K562 (cell line): ENCODE measurements at regions not wholly inside any gene's neighbourhood (a gene's known extent, or its start where the extent isn't known, plus 50 kb on each side); places are given as distances from the start of the nearest gene placed in this dataset.

Source experiments
- ATAC-seq: fragments of 200-7000 bp; cut with Tn5 transposase; 3 replicates; pipeline ENCODE4 v1.9.1; 2020; ENCODE audit warnings: moderate library complexity
- BruUV-seq: library from RNA; stranded (reverse); fragments of 400-500 nt; replicated peaks from 2 replicates; lab custom pipeline; 2021; lab: Mats Ljungman, UMichigan
- CTCF ChIA-PET: fragments of 300-600 bp; formaldehyde crosslinking; extraction: SDS; loops from one replicate; lab custom pipeline; 2021; ENCODE audit warnings: low intra/inter-chr PET ratio; lab: Yijun Ruan, JAX
- POLR2A ChIA-PET: fragments of 300-600, 350-650 bp; sonication (Branson Sonifier 250); formaldehyde crosslinking; extraction: SDS; loops from one replicate; lab custom pipeline; 2021; ENCODE audit warnings: antibody characterized with exemption, inconsistent platforms; lab: Yijun Ruan, JAX
- DNase-seq, 4 experiments: peaks; one replicate each; pipeline versions ENCODE4 v3.0.0 to v3.0.0-alpha.2; 2011 to 2018; ENCODE audit warnings: low spot score in 3 of 4, mixed read lengths in 3 of 4; ENCODE audit errors: extremely low read depth in 1 of 4
- FAIRE-seq: peaks from 2 replicates; lab custom pipeline; 2011; peaks lifted over from hg19 to GRCh38; lab: Jason Lieb, UNC
- H2AFZ ChIP-seq: 2 replicates; pipeline ENCODE4 v1.6.0; 2011; ENCODE audit warnings: low read depth, low read length, control low read depth, inconsistent platforms
- H3K27ac ChIP-seq: fragments of 200-600 bp; 3 replicates; pipeline ENCODE4 v1.8.0; 2011; ENCODE audit warnings: low read depth, mild to moderate bottlenecking, control low read depth, inconsistent platforms, low read length, moderate library complexity, mixed read lengths; ENCODE audit errors: extremely low read depth
- H3K27me3 ChIP-seq, 2 experiments: fragments of 300-600 bp in 1 of 2; 2 replicates in 1 of 2; 3 replicates in 1 of 2; pipeline versions ENCODE4 v1.6.0 to v1.8.0; 2011; ENCODE audit warnings: inconsistent platforms in 2 of 2, low read length in 2 of 2, mild to moderate bottlenecking in 1 of 2, mixed read lengths in 1 of 2, moderate library complexity in 1 of 2; ENCODE audit not compliant: control insufficient read depth in 2 of 2, insufficient read depth in 2 of 2
- H3K36me3 ChIP-seq: fragments of 300-600 bp; 3 replicates; pipeline ENCODE4 v1.8.0; 2011; ENCODE audit warnings: mild to moderate bottlenecking, low read length, inconsistent platforms; ENCODE audit not compliant: control insufficient read depth, insufficient read depth
- H3K4me1 ChIP-seq, 2 experiments: fragments of 200-600 bp in 1 of 2; replicated peaks in 1 of 2; 2 replicates in 1 of 2; 3 replicates in 1 of 2; pipeline versions ENCODE4 v1.5.1 to v1.8.0; 2011; ENCODE audit warnings: inconsistent platforms in 2 of 2, low read length in 2 of 2, mild to moderate bottlenecking in 1 of 2, mixed read lengths in 1 of 2, moderate library complexity in 1 of 2; ENCODE audit not compliant: control insufficient read depth in 2 of 2, insufficient read depth in 2 of 2
- H3K4me2 ChIP-seq: 2 replicates; pipeline ENCODE4 v1.6.1; 2011; ENCODE audit warnings: low read length, control low read depth, inconsistent platforms, mixed read lengths; ENCODE audit not compliant: insufficient read depth
- H3K4me3 ChIP-seq: fragments of 200-600 bp; sonication (generic), shearing (Covaris generic); 2 replicates; pipeline ENCODE4 v1.5.1; 2016; ENCODE audit warnings: control low read depth, inconsistent platforms
- H3K79me2 ChIP-seq: fragments of 200-600 bp; 3 replicates; pipeline ENCODE4 v1.8.0; 2011; ENCODE audit warnings: low read length, inconsistent platforms; ENCODE audit not compliant: control insufficient read depth, insufficient read depth
- H3K9ac ChIP-seq, 2 experiments: 2 replicates each; pipeline versions ENCODE4 v1.6.0 to v1.6.1; 2011; ENCODE audit warnings: low read depth in 2 of 2, low read length in 2 of 2, control low read depth in 1 of 2, inconsistent platforms in 1 of 2, mild to moderate bottlenecking in 1 of 2, mixed read lengths in 1 of 2; ENCODE audit not compliant: insufficient read depth in 1 of 2
- H3K9me1 ChIP-seq: one replicate; pipeline ENCODE4 v1.6.0; 2011; ENCODE audit warnings: inconsistent platforms, mild to moderate bottlenecking, low read length, moderate library complexity; ENCODE audit not compliant: control insufficient read depth, insufficient read depth
- H3K9me3 ChIP-seq: replicated peaks from 2 replicates; pipeline ENCODE4 v1.5.1; 2011; ENCODE audit warnings: low read depth, low read length, inconsistent platforms; ENCODE audit not compliant: control insufficient read depth, insufficient read depth
- H4K20me1 ChIP-seq: replicated peaks from 2 replicates; pipeline ENCODE4 v1.6.1; 2011; ENCODE audit warnings: low read length, inconsistent platforms, mixed read lengths; ENCODE audit not compliant: control insufficient read depth, insufficient read depth
- ATF3 ChIP-seq, 2 experiments: fragments of 450-650 bp in 1 of 2; sonication (generic) in 1 of 2; formaldehyde crosslinking in 1 of 2; IDR thresholded peaks in 1 of 2; conservative IDR thresholded peaks in 1 of 2; 2 replicates each; pipeline versions ENCODE4 v1.6.1 to v1.8.1; 2016 to 2023; ENCODE audit warnings: mild to moderate bottlenecking in 2 of 2, moderate library complexity in 2 of 2, inconsistent platforms in 1 of 2, missing genetic modification reagents in 1 of 2
- CREBBP ChIP-seq: IDR thresholded peaks from one replicate; pipeline ENCODE4 v1.6.1; 2012; ENCODE audit warnings: low read depth, mild to moderate bottlenecking, control low read depth, inconsistent platforms, low read length
- HSF4 ChIP-seq: fragments of 250-450 bp; sonication (Bioruptor Pico); IDR thresholded peaks from 2 replicates; pipeline ENCODE4 v2.1.2; 2022; ENCODE audit warnings: mild to moderate bottlenecking, moderate library complexity, borderline replicate concordance
- NFXL1 ChIP-seq: fragments of 450-650 bp; formaldehyde crosslinking; IDR thresholded peaks from 2 replicates; pipeline ENCODE4 v1.4.0; 2021; ENCODE audit warnings: mild to moderate bottlenecking
- PCBP2 ChIP-seq: fragments of 200-400 bp; formaldehyde crosslinking; IDR thresholded peaks from 2 replicates; pipeline ENCODE4 v1.6.1; 2018; ENCODE audit warnings: low read length, low read depth, mild to moderate bottlenecking, moderate library complexity; ENCODE audit not compliant: poor library complexity, severe bottlenecking
- RAD21 ChIP-seq, 2 experiments: fragments of 250-450 bp in 1 of 2; fragments of 450-650 bp in 1 of 2; sonication (Bioruptor Pico) in 1 of 2; formaldehyde crosslinking in 1 of 2; IDR thresholded peaks in 1 of 2; conservative IDR thresholded peaks in 1 of 2; 2 replicates each; pipeline versions ENCODE4 v1.4.0 to v1.8.0; 2020 to 2022; ENCODE audit warnings: mild to moderate bottlenecking in 2 of 2, moderate library complexity in 1 of 2
- SOX6 ChIP-seq: fragments of 450-650 bp; IDR thresholded peaks from 2 replicates; pipeline ENCODE4 v1.6.1; 2014; ENCODE audit warnings: mild to moderate bottlenecking
- SRF ChIP-seq, 2 experiments: fragments of 250-450, 450-650 bp in 1 of 2; sonication (Bioruptor Pico) in 1 of 2; sonication (generic) in 1 of 2; formaldehyde crosslinking; IDR thresholded peaks; 2 replicates each; pipeline versions ENCODE4 v1.5.0 to v1.5.1; 2020 to 2022; ENCODE audit warnings: mild to moderate bottlenecking in 1 of 2, missing genetic modification reagents in 1 of 2
- TCF3 ChIP-seq: sonication (generic); formaldehyde crosslinking; IDR thresholded peaks from 2 replicates; pipeline ENCODE4 v1.4.0; 2020; ENCODE audit warnings: mild to moderate bottlenecking, missing genetic modification reagents
- ZFPM2 ChIP-seq: fragments of 250-450 bp; sonication (Bioruptor Pico); IDR thresholded peaks from 2 replicates; pipeline ENCODE4 v1.5.1; 2022; ENCODE audit warnings: mild to moderate bottlenecking
- ZNF263 ChIP-seq: sonication (generic); formaldehyde crosslinking; IDR thresholded peaks from 2 replicates; pipeline ENCODE4 v1.8.0; 2022; ENCODE audit warnings: mild to moderate bottlenecking, missing genetic modification reagents, borderline replicate concordance
- ZNF431 ChIP-seq: sonication (generic); formaldehyde crosslinking; IDR thresholded peaks from 2 replicates; pipeline ENCODE4 v1.8.0; 2022; ENCODE audit warnings: mild to moderate bottlenecking, missing genetic modification reagents
- ZNF444 ChIP-seq: fragments of 250-450 bp; sonication (Bioruptor Pico); IDR thresholded peaks from 2 replicates; pipeline ENCODE4 v1.4.0; 2020; ENCODE audit warnings: mild to moderate bottlenecking, moderate library complexity
- ZNF707 ChIP-seq: fragments of 250-450 bp; sonication (Bioruptor Pico); conservative IDR thresholded peaks from 2 replicates; pipeline ENCODE4 v1.8.0; 2022; ENCODE audit warnings: inconsistent platforms, mild to moderate bottlenecking, moderate library complexity
- WGBS: fragments of 100-300 bp; shearing (Covaris generic); methylation state at CpG from one replicate; pipeline ENCODE4 v1.1.6; 2016; ENCODE audit warnings: low coverage, mixed read lengths; ENCODE audit not compliant: insufficient coverage; ENCODE audit errors: missing lambda C conversion rate; 5-methylcytosine and 5-hydroxymethylcytosine counted together
- in situ Hi-C: fragments of 300-500 bp; cut with MboI; formaldehyde crosslinking; loops from 4 replicates; pipeline ENCODE4 v1.15.0; 2018; ENCODE audit warnings: inconsistent platforms, mixed read lengths
- intact Hi-C: fragments of 100-400 bp; cut with micrococcal nuclease; formaldehyde crosslinking; loops from 2 replicates; pipeline ENCODE4 v1.14.2; 2022
- TF ChIP-seq, protein P1 (sequence below), 2 experiments: fragments of 200-800 bp in 1 of 2; sonication (Bioruptor generic) in 1 of 2; sonication (generic) in 1 of 2; formaldehyde crosslinking in 1 of 2; IDR thresholded peaks in 1 of 2; conservative IDR thresholded peaks in 1 of 2; 2 replicates each; pipeline versions ENCODE4 v1.5.0 to v1.6.1; 2016 to 2020; ENCODE audit warnings: missing compliant biosample characterization in 1 of 2, missing genetic modification characterization in 1 of 2, missing genetic modification reagents in 1 of 2

- no peak overlapping the region for H3K4me2 ChIP-seq
Observed at GRCh38 chr9:573691-574410, 267.6 kb upstream of the DMRT1 start.

More at GRCh38 chr9:573691-574410, 267.6 kb upstream of the DMRT1 start:
- WGBS: 3% methylated on average over 10 of the region's 10 CpGs
- FAIRE-seq (no peak), ATAC-seq (no peak), DNase-seq (no peak)
- H3K36me3 ChIP-seq: no peaks in the 10 kb centered on the region
- no peak overlapping the region for H3K27ac ChIP-seq
- no peaks in the 10 kb centered on the region for H3K9me1 ChIP-seq
- no TSS peak for BruUV-seq
- in situ Hi-C loops: no loop called here
- TF ChIP-seq ZFPM2 (no peak), SOX6 (no peak), PCBP2 (no peak), TCF3 (no peak), RAD21 (CRISPR knock-in tag; conservative IDR thresholded peaks at IDR 0.05 in 1 of 2, IDR thresholded peaks at IDR 0.05 in 1 of 2) (no peak), NFXL1 (no peak), ZNF263 (CRISPR knock-in tag) (no peak), ZNF707 (CRISPR knock-in tag) (no peak), CREBBP (no peak), SRF (CRISPR knock-in tag; IDR thresholded peaks at IDR 0.05) (no peak), ATF3 (IDR thresholded peaks at IDR 0.05) (no peak), ATF3 (CRISPR knock-in tag; conservative IDR thresholded peaks at IDR 0.05) (no peak), ZNF431 (no peak), ZNF444 (CRISPR knock-in tag) (no peak), HSF4 (CRISPR knock-in tag) (no peak)
- TF ChIP-seq, protein P1, sequence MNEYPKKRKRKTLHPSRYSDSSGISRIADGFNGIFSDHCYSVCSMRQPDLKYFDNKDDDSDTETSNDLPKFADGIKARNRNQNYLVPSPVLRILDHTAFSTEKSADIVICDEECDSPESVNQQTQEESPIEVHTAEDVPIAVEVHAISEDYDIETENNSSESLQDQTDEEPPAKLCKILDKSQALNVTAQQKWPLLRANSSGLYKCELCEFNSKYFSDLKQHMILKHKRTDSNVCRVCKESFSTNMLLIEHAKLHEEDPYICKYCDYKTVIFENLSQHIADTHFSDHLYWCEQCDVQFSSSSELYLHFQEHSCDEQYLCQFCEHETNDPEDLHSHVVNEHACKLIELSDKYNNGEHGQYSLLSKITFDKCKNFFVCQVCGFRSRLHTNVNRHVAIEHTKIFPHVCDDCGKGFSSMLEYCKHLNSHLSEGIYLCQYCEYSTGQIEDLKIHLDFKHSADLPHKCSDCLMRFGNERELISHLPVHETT (CRISPR knock-in tag; conservative IDR thresholded peaks at IDR 0.05 in 1 of 2, IDR thresholded peaks at IDR 0.05 in 1 of 2): no peak
- intact Hi-C loops: no loop called here
- no peaks in the 10 kb centered on the region for H4K20me1 ChIP-seq
- no peak overlapping the region for H3K9ac ChIP-seq
- H2AFZ ChIP-seq: no peak overlapping the region
- H3K79me2 ChIP-seq: no peaks in the 10 kb centered on the region
- H3K4me1 ChIP-seq: no peaks in the 10 kb centered on the region
- POLR2A ChIA-PET: no interaction called here
- no peaks in the 10 kb centered on the region for H3K9me3 ChIP-seq
- H3K4me3 ChIP-seq: no peak overlapping the region
- peaks cover 0 to 4% of the 10 kb centered on the region in 2 experiments; a peak in 2 of 5 replicates for H3K27me3 ChIP-seq
- CTCF ChIA-PET: no interaction called here
